Activated CD8-positive, alpha-beta memory T cell treated with anti-CD3 and anti-CD28 coated beads, Interleukin-2, amount 50 U/mL, for 24 hours (primary cell): ENCODE measurements at regions not wholly inside any gene's neighbourhood (a gene's known extent, or its start where the extent isn't known, plus 50 kb on each side); places are given as distances from the start of the nearest gene placed in this dataset.
A peak's percentile ranks its signal among the peaks of the same experiment; 100 is the strongest.

ENCODE experiments used
- DNase-seq: peaks from one replicate; pipeline ENCODE4 v3.0.0-alpha.2; 2020; ENCODE audit errors: extremely low read depth

GRCh38 chr1:168455764-168456163 is 88.0 kb downstream of the XCL2 start:
- no peak for DNase-seq

- DNase-seq, result no peak
These were observed 89.5 kb downstream of the XCL2 start for GRCh38 chr1:168454211-168454815.

- DNase-seq, result no peak
These were observed 90.7 kb downstream of the XCL2 start for GRCh38 chr1:168453056-168453455.

GRCh38 chr1:168452329-168452728 is 91.5 kb downstream of the XCL2 start:
- no peak for DNase-seq

- no peak for DNase-seq
These were observed 95.9 kb downstream of the XCL2 start for GRCh38 chr1:168447871-168448270.

- no peak for DNase-seq
These were observed 97.7 kb downstream of the XCL2 start for GRCh38 chr1:168446081-168446480.

- no peak for DNase-seq
These were observed 99.9 kb downstream of the XCL2 start for GRCh38 chr1:168443899-168444298.

- DNase-seq, result no peak
These were observed 100.4 kb downstream of the XCL2 start for GRCh38 chr1:168443356-168443755.

GRCh38 chr1:168442931-168443330 is 100.9 kb downstream of the XCL2 start:
- DNase-seq, result no peak

GRCh38 chr1:168441745-168442144 is 102.1 kb downstream of the XCL2 start:
- no peak for DNase-seq

- DNase-seq, result peak; percentile 72
These were observed 104.1 kb downstream of the XCL2 start for GRCh38 chr1:168439456-168440375.

- no peak for DNase-seq
These were observed 105.2 kb downstream of the XCL2 start for GRCh38 chr1:168438626-168439025.

GRCh38 chr1:168437821-168438220 is 106.0 kb downstream of the XCL2 start:
- no peak for DNase-seq

- no peak for DNase-seq
These were observed 108.4 kb downstream of the XCL2 start for GRCh38 chr1:168435439-168435838.

- no peak for DNase-seq
These were observed 110.6 kb downstream of the XCL2 start for GRCh38 chr1:168433238-168433637.

GRCh38 chr1:168431882-168432281 is 111.9 kb downstream of the XCL2 start:
- no peak for DNase-seq

- DNase-seq, result no peak
These were observed 113.5 kb downstream of the XCL2 start for GRCh38 chr1:168430321-168430720.

GRCh38 chr1:168428063-168428731 is 115.6 kb downstream of the XCL2 start:
- no peak for DNase-seq

- DNase-seq, result no peak
These were observed 116.7 kb downstream of the XCL2 start for GRCh38 chr1:168427051-168427450.

GRCh38 chr1:168424281-168424680 is 119.5 kb downstream of the XCL2 start:
- DNase-seq, result no peak

GRCh38 chr1:168422203-168422847 is 121.5 kb downstream of the XCL2 start:
- no peak for DNase-seq

- no peak for DNase-seq
These were observed 122.3 kb downstream of the XCL2 start for GRCh38 chr1:168421399-168422004.
